AG09319 (cell line): ENCODE measurements at regions not wholly inside any gene's neighbourhood (a gene's known extent, or its start where the extent isn't known, plus 50 kb on each side); places are given as distances from the start of the nearest gene placed in this dataset.

ENCODE experiments used
- DNase-seq: peaks from one replicate; pipeline ENCODE4 v3.0.0-alpha.2; 2010; ENCODE audit warnings: low read depth; ENCODE audit errors: extremely low read depth
- CTCF ChIP-seq: IDR thresholded peaks from 2 replicates; pipeline ENCODE4 v1.5.1; 2011; ENCODE audit warnings: low read depth, mild to moderate bottlenecking, inconsistent platforms, low read length, moderate library complexity

- no peak for TF ChIP-seq CTCF
- no peak for DNase-seq
Observed at GRCh38 chr10:52999681-53000080, 227.1 kb upstream of the MBL2 start.

- no peak for DNase-seq
- no peak for TF ChIP-seq CTCF
Observed at GRCh38 chr10:52999258-52999657, 226.7 kb upstream of the MBL2 start.

- DNase-seq = no peak
- TF ChIP-seq CTCF = no peak
Observed at GRCh38 chr10:52997007-52997406, 224.4 kb upstream of the MBL2 start.

GRCh38 chr10:52994370-52994769, 221.8 kb upstream of the MBL2 start:
- TF ChIP-seq CTCF = no peak
- DNase-seq = no peak

- no peak for DNase-seq
Observed at GRCh38 chr10:52993109-52993508, 220.5 kb upstream of the MBL2 start.

GRCh38 chr10:52992567-52992966, 220.0 kb upstream of the MBL2 start:
- no peak for DNase-seq
- no peak for TF ChIP-seq CTCF

More at GRCh38 chr10:52993109-52993508, 220.5 kb upstream of the MBL2 start:
- TF ChIP-seq CTCF = no peak

- DNase-seq = no peak
- no peak for TF ChIP-seq CTCF
Observed at GRCh38 chr10:52988923-52989322, 216.3 kb upstream of the MBL2 start.
